Neural crest cell (in vitro differentiated cells): ENCODE measurements at regions not wholly inside any gene's neighbourhood (a gene's known extent, or its start where the extent isn't known, plus 50 kb on each side); places are given as distances from the start of the nearest gene placed in this dataset.

ENCODE experiments used
- DNase-seq: peaks from one replicate; pipeline ENCODE4 v3.0.0; 2021; ENCODE audit warnings: low read depth, mixed read lengths, low spot score
- H3K27ac Mint-ChIP-seq: one replicate; pipeline ENCODE4 v1.8.0; 2021; ENCODE audit warnings: mild to moderate bottlenecking, mixed read lengths; ENCODE audit not compliant: unreplicated experiment
- H3K27me3 Mint-ChIP-seq: 2 replicates; pipeline ENCODE4 v1.8.0; 2021; ENCODE audit warnings: low read depth, mild to moderate bottlenecking, mixed read lengths
- H3K36me3 Mint-ChIP-seq: 2 replicates; pipeline ENCODE4 v1.8.0; 2021; ENCODE audit warnings: low read depth, mild to moderate bottlenecking, mixed read lengths
- H3K4me1 Mint-ChIP-seq: 2 replicates; pipeline ENCODE4 v1.8.0; 2021; ENCODE audit warnings: mixed read lengths
- H3K4me3 Mint-ChIP-seq: one replicate; pipeline ENCODE4 v1.8.0; 2021; ENCODE audit warnings: mild to moderate bottlenecking, mixed read lengths
- H3K9me3 Mint-ChIP-seq: 2 replicates; pipeline ENCODE4 v1.8.0; 2021; ENCODE audit warnings: mixed read lengths
- CTCF ChIP-seq: fragments of 200-600 bp; sonication (generic); conservative IDR thresholded peaks from 2 replicates; pipeline ENCODE4 v1.5.0; 2021; ENCODE audit warnings: antibody characterized with exemption, mild to moderate bottlenecking

- no peak overlapping the region for H3K4me3 Mint-ChIP-seq
- H3K9me3 Mint-ChIP-seq: no peaks in the 10 kb centered on the region
- no peaks in the 10 kb centered on the region for H3K27me3 Mint-ChIP-seq
- H3K4me1 Mint-ChIP-seq: peaks cover 5% of the 10 kb centered on the region
- peaks cover 2% of the 10 kb centered on the region for H3K36me3 Mint-ChIP-seq
- no peak for TF ChIP-seq CTCF
- H3K27ac Mint-ChIP-seq: no peak overlapping the region
- no peak for DNase-seq
Measured at GRCh38 chr4:153112041-153112441, 92.2 kb upstream of the TRIM2 start.

- Mint-ChIP-seq H3K36me3 (no peaks in the 10 kb centered on the region), H3K9me3 (no peaks in the 10 kb centered on the region), H3K27ac (no peak overlapping the region), H3K27me3 (no peaks in the 10 kb centered on the region), H3K4me3 (no peak overlapping the region), H3K4me1 (no peaks in the 10 kb centered on the region)
- no peak for DNase-seq
- no peak for TF ChIP-seq CTCF
Measured at GRCh38 chr4:153113061-153113837, 91.0 kb upstream of the TRIM2 start.

DNA sequence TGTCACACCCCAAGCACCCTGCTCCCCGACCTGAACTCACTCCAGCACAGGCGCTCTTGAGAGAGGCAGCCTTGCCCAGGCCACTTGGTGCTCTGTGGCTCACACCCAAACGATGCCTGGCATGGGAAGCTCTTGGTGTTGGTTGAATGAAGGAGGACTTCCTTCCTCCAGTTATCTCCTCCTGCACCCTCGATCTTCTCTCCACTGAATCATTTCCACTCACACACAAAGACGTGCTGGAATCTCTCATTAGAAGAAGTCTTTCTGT lies 90.5 kb upstream of the TRIM2 start:
- H3K9me3 Mint-ChIP-seq: no peaks in the 10 kb centered on the region
- H3K4me1 Mint-ChIP-seq: no peaks in the 10 kb centered on the region
- H3K27ac Mint-ChIP-seq: no peak overlapping the region
- DNase-seq: no peak
- no peak for TF ChIP-seq CTCF
- H3K36me3 Mint-ChIP-seq: no peaks in the 10 kb centered on the region
- H3K4me3 Mint-ChIP-seq: no peak overlapping the region
- no peaks in the 10 kb centered on the region for H3K27me3 Mint-ChIP-seq

- no peak for TF ChIP-seq CTCF
- Mint-ChIP-seq H3K27me3 (no peaks in the 10 kb centered on the region), H3K4me3 (no peak overlapping the region), H3K4me1 (no peaks in the 10 kb centered on the region), H3K9me3 (no peaks in the 10 kb centered on the region), H3K27ac (no peak overlapping the region), H3K36me3 (no peaks in the 10 kb centered on the region)
- DNase-seq: no peak
Measured at GRCh38 chr4:153114771-153115321, 89.4 kb upstream of the TRIM2 start.

DNA sequence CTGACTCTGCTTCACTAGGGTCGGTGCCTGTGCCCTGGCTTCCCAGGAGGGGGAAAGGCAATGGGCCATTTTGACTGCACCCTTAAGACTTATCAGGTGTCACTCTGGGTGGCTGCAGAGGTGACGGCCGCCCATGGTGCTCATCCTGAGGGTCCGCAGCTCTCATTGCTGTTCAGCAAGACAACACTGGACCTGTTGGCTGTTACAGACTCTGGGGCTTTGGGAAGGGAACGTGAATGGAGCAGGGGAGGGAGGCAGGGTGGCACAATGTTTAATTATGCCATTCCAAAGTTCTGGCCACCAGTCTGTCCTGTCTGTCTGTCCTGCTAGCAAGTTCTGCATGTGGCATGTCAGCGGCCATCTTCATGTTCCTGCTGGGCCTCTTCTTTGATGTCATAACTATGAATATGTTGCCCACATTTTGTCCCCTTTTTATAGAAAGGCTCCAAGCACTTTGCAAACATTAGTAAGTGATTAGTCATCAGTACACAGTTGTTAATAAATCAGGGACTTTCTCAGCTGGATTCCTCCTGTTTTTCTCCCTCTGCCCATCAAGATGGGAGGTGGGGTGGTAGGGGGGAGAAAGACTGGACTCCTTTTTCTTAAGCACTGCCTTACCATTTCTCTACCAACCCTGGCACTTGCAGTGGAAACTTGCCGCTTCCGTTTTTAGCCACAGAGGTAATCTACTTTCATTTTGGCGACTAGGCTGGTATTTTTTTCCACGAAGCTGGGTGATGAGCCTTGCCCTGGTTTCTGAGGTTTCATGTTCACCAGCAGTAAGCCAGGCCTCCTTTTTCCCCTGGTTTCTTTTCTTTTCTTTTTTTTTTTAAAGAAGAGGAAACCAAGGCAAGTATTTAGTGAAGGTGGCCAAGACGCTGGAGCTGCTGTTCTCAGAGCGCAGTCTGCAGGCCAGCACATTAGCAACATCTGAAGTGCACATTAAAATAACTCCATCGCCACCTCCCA lies 88.6 kb upstream of the TRIM2 start:
- Mint-ChIP-seq H3K4me1 (no peaks in the 10 kb centered on the region), H3K36me3 (no peaks in the 10 kb centered on the region), H3K4me3 (no peak overlapping the region), H3K27me3 (no peaks in the 10 kb centered on the region), H3K9me3 (no peaks in the 10 kb centered on the region), H3K27ac (no peak overlapping the region)
- TF ChIP-seq CTCF: no peak
- DNase-seq: no peak
